Right atrium auricular region (tissue), 2 donors: ENCODE measurements at regions not wholly inside any gene's neighbourhood (a gene's known extent, or its start where the extent isn't known, plus 50 kb on each side); places are given as distances from the start of the nearest gene placed in this dataset.

Experiments
- DNase-seq: peaks from one replicate; pipeline ENCODE4 v3.0.0-alpha.2; 2019; ENCODE audit warnings: low spot score
- H3K27ac ChIP-seq, 2 donors: fragments of 200-600 bp; sonication (generic); 1 replicate in 1 of 2; 2 replicates in 1 of 2; pipeline ENCODE4 v1.5.1; 2016 to 2019
- H3K27me3 ChIP-seq, 2 donors: fragments of 200-600 bp; sonication (generic); one replicate each; pipeline versions ENCODE4 v1.5.1 to v1.6.0; 2017 to 2019
- H3K36me3 ChIP-seq: fragments of 200-600 bp; sonication (generic); one replicate; pipeline ENCODE4 v1.5.1; 2016
- H3K4me1 ChIP-seq, 2 donors: fragments of 200-600 bp; sonication (generic); one replicate each; pipeline versions ENCODE4 v1.5.1 to v1.6.0; 2017 to 2019
- H3K4me3 ChIP-seq, 2 donors: fragments of 200-600 bp; sonication (generic); 1 replicate in 1 of 2; 2 replicates in 1 of 2; pipeline ENCODE4 v1.5.1; 2017 to 2019; ENCODE audit warnings: mild to moderate bottlenecking in 1 of 2, moderate library complexity in 1 of 2
- H3K9me3 ChIP-seq, 2 donors: fragments of 200-600 bp; sonication (generic); one replicate each; pipeline ENCODE4 v1.5.1; 2019
- CTCF ChIP-seq, 2 donors: fragments of 200-600 bp; sonication (generic); IDR thresholded peaks; one replicate each; pipeline ENCODE4 v1.5.1; 2019; ENCODE audit warnings: antibody characterized with exemption in 2 of 2

DNA sequence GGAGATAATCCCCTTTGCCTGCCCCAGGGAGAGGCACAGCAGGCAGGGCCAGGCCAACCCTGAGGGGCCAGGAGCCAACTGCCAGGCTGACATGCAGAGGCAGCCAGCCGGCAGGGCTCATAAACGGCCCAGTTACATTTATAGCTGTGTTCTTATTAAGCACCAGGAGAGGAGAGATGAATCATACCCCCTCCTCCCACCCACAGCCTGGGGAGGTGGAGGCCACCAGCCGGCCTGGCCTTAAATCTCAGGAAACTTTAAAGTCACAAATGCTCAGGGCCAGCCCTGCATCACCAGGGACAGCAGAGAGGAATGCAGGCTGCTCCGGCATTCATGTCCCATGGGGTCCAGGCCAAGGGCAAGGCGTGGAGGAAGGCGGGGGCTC is 177.2 kb downstream of the TMEM132E start:
- DNase-seq, result no peak
- H3K4me3 ChIP-seq, result no peak overlapping the region
- no peaks in the 10 kb centered on the region for H3K4me1 ChIP-seq
- no peaks in the 10 kb centered on the region for H3K36me3 ChIP-seq
- H3K27me3 ChIP-seq, result no peaks in the 10 kb centered on the region
- TF ChIP-seq CTCF (IDR thresholded peaks at IDR 0.05), result no peak
- no peak overlapping the region for H3K27ac ChIP-seq
- H3K9me3 ChIP-seq, result no peaks in the 10 kb centered on the region

DNA sequence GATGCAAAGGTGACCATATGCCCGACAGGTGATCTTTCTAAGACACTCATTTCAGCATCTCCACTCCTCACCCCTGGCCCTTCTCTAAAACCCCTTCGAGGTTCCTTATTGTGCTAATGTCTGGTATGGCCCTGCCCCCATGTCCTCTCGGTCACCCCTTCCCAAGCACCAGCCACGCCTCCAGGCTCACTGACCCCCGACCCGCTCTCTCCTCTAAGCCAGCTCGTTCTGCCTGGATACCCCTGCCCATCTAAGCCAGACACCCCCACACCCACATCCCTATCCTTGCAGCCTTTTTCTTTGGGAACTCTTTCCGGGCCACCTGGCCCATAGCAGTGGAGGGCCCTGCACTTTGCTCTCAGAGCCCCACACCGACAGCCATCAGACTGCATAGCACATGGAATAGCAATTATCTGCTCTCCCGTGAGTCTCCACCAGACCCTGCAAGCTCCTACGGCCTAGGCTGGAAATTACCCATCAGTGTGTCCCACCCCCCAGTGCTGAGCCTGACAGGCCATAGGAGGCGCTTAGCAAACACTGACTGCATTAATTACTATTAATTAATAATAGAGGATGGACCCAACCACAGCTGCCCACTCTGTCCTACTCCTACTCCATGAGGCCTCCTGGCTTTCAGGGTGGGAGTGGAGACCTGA is 176.7 kb downstream of the TMEM132E start:
- H3K27me3 ChIP-seq, result no peaks in the 10 kb centered on the region
- H3K27ac ChIP-seq, result no peak overlapping the region
- no peak for DNase-seq
- no peak overlapping the region for H3K4me3 ChIP-seq
- no peak for TF ChIP-seq CTCF (IDR thresholded peaks at IDR 0.05)
- H3K4me1 ChIP-seq, result no peaks in the 10 kb centered on the region
- no peaks in the 10 kb centered on the region for H3K9me3 ChIP-seq
- H3K36me3 ChIP-seq, result no peaks in the 10 kb centered on the region

DNA sequence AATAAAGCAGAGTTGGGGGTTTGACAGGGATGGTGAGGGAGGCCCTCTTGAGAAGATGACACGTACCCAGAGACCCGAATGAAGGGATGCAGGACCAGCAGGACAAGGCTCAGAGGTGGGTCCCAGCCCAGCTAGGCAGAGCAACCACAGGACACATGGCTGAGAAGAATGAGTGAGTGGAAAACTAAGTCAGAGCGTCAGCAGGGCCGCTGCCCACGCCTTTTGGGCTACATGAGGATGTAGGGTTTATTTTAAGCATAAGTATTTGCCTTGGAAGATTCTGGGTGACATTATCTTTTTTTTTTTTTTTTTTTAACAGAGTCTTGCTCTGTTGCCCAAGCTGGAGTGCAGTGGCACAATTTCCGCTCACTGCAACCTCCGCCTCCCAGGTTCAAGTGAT is 176.0 kb downstream of the TMEM132E start:
- H3K27me3 ChIP-seq, result no peaks in the 10 kb centered on the region
- TF ChIP-seq CTCF (IDR thresholded peaks at IDR 0.05), result no peak
- H3K4me3 ChIP-seq, result no peak overlapping the region
- no peaks in the 10 kb centered on the region for H3K36me3 ChIP-seq
- no peak overlapping the region for H3K27ac ChIP-seq
- no peaks in the 10 kb centered on the region for H3K4me1 ChIP-seq
- no peaks in the 10 kb centered on the region for H3K9me3 ChIP-seq
- no peak for DNase-seq

DNA sequence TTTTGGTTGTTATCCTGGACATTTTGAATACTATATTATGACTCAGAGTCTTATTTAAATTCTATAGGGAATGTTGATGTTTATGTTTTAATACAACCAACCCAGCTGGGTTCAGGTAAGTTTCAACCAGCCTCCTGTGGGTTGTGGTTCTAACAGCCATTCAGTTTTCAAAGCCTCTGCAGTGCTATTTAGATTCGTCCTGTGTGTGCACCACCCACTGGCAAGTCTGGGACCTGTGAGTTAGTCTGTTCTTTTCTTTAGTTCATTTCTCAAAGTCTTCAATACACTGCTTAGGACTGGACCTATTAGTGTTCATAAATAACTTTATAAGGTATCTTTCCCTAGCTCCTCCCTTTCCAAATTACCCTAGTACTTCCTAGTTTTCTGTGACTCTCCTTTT is 170.6 kb downstream of the TMEM132E start:
- no peak for TF ChIP-seq CTCF (IDR thresholded peaks at IDR 0.05)
- no peak for DNase-seq
- H3K36me3 ChIP-seq, result no peaks in the 10 kb centered on the region

DNA sequence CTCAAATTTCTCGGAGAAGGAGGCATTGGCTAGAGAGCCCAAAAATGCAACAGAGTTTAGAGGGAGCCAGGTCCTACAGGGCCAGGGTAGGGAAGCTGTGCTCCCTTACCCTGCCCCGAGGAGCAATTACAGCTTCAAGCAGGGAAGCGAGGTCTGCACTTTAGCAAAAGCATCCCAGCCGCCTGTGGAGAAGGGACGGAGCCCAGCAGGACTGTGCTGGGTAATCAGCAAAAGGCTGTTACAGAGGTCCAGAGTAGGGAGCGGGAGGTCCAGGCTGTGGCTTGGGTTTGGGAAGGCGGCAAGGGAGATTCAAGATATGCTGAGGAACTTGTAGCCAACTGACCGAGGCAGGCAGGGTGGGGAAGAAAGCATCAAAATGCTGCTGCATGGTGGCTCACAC is 162.6 kb downstream of the TMEM132E start:
- TF ChIP-seq CTCF (IDR thresholded peaks at IDR 0.05), result no peak
- Histone ChIP-seq H3K9me3 (peaks cover 0 to 6% of the 10 kb centered on the region in 2 donors), H3K36me3 (no peaks in the 10 kb centered on the region), H3K27ac (no peak overlapping the region), H3K27me3 (no peaks in the 10 kb centered on the region), H3K4me3 (no peak overlapping the region), H3K4me1 (no peaks in the 10 kb centered on the region)
- no peak for DNase-seq

More for the DNA sequence above, 170.6 kb downstream of the TMEM132E start:
- H3K4me1 ChIP-seq, result no peaks in the 10 kb centered on the region
- H3K4me3 ChIP-seq, result no peak overlapping the region
- H3K27me3 ChIP-seq, result no peaks in the 10 kb centered on the region
- no peak overlapping the region for H3K27ac ChIP-seq
- peaks cover 0 to 7% of the 10 kb centered on the region in 2 donors for H3K9me3 ChIP-seq
